Fibroblast of the conjunctiva (primary cell): ENCODE measurements at regions not wholly inside any gene's neighbourhood (a gene's known extent, or its start where the extent isn't known, plus 50 kb on each side); places are given as distances from the start of the nearest gene placed in this dataset.

Source experiments
- DNase-seq: peaks from one replicate; pipeline ENCODE4 v3.0.0-alpha.2; 2010; ENCODE audit warnings: low read depth

DNA sequence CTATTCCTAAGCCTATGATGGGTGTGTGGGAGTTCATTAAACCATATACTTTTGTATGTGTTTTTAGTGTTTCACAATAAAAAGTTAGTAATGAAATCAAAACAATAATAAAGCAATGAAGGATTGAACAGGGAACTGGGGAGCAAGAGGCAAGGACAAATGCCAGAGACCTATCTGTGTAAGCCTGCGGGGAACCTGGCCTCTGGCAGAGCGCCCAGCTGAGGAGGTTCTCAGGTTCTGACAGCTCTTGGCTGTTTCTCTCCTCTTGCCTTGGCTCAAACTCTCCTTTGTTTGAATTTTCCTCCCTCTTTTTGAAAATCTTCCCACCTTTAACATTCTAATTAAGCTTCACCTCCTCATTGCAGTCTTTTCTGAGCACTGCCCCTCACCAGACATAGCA is 200.0 kb upstream of the NCKAP5 start:
- no peak for DNase-seq

DNA sequence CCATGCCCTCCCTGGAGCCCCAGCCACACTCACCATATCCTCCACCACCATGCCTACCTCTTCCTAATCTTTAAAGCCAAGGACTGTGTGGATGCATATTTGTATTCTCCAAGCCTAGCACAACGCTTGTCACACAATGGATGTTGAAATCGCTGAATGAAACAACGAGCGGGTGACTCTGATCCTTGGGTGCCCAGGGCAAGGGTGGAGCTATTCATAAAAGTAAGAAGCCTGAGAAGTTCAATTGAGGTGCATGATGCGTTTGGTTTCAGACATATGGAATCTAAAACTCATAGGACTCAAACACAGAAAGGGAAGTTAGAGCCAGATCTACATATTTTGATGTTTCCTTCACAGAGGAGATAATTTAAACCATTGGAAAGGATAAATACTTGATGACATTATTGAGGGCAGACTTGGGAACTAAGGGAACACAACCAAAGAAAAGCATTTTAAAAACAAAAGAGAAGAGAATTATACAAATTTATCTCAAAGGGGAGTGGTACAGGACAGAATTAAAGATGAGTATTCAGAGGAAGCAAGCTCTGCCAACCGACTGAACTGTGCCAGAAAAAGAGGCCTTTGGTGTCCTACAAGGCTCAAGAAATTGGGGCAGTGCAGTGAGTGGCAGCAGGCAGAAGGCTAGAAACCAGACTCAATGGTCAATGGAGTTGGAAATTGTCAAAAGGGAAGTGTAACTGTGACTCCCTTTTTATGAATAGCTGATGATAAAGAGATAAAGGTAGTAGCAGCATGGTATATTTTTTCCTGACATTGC is 200.6 kb upstream of the NCKAP5 start:
- DNase-seq = no peak

DNA sequence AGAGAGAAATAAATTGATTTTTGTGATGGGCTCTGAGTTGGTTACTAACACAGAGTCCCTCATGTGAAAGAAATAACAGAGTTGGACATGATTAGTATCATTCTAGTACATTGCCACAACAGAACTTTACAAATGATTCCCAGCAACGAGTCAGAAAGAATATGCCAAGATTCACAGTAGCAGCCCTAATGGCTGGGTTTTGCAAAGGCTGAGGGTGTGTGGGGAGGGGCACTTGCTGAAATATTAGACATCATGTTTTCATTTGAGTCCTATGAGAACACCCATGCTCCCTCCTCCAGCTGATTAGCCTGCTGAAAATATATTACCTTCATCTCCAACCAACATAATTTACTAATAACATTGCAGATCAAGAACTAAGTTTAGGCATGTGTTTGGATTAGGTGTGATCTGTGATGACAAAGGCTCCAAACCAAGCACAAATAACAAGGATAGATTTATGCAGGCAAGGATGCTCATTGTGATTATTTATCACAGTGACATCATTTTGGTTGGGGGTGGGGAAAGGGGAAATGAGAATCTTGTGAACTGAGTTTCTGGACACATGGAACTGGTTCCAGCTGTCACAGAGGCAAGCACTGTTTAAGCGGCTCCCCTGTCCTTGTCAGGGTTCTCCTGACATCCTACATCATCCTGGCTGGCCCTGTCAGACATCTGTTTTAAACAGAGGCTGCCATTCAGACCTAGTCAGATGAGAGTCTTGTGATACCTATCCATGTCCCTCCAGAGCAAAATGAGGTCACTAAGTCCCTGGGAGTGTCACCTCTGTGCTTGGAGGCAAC is 205.8 kb upstream of the NCKAP5 start:
- no peak for DNase-seq

- no peak for DNase-seq
These were observed 206.4 kb upstream of the NCKAP5 start for GRCh38 chr2:133774654-133775015.

DNA sequence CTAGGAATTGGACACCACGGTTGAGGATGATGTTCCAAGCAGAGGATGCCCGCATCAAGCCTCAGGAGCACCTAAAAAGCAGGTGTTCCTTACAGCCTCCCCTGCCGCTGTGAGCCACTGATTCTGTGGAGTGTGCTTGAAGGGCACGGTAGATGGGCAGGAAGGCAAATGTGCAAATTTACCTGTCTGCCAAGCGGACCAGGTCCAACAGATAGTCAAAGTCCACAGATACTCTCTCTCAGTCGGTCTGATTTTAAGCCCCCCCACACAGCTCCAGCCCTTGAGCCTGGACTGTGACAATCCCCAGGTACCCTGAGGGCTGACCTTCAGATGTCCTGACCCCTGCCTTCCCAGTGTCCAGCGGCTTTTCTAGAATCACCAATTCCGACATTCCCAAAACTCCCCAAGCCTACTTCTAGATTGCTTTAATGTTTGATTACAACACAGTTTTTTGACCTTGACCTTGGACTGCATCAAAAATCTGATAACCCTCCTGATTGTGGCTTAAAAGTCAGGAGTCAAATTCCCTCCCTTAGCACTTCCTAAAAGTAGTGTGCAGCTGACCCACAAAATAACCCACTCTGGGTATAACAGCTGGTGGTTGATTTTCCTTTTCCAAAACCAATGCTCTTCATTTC is 208.8 kb upstream of the NCKAP5 start:
- no peak for DNase-seq

DNA sequence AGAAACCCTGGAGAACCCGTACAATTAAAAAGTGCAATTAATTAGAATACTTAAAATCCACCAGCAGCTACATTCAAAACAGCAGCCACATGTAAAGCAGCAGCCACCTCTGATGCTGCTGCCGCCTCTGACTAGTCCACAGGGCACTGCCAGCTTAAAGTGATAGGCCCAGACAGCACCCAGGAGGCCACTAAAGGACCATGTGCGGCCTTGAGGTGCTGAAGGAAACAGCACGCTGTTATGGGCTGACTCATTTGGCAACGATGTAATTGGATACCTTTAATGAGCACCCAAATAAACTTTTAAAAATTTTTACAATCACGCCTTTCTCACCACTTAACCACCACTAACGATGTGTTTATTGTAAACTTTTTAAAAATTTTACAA is 209.3 kb upstream of the NCKAP5 start:
- no peak for DNase-seq

GRCh38 chr2:133780099-133780996 is 212.1 kb upstream of the NCKAP5 start:
- DNase-seq = peak; percentile 64

GRCh38 chr2:133780997-133781513 is 212.8 kb upstream of the NCKAP5 start:
- DNase-seq = no peak

DNA sequence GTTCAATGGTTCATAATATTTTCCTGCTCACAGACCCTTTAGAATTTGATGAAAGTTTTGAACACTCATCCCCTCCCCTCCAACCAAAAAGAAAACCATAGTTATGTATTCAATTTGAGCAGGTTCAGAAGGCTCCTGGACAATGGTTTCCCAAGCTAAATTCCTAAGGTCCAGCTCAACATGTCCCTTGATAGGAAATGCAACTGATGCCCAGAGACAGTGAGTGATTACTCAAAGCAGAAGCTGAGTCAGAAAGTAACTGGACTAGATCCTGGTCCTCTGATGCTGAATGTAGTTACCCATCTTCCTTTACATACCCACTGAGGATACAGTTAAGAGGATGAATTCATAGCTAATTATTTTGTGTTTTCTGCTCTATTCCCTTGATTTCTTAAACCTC is 218.9 kb upstream of the NCKAP5 start:
- no peak for DNase-seq

- no peak for DNase-seq
These were observed 219.4 kb upstream of the NCKAP5 start for GRCh38 chr2:133787651-133788050.

DNA sequence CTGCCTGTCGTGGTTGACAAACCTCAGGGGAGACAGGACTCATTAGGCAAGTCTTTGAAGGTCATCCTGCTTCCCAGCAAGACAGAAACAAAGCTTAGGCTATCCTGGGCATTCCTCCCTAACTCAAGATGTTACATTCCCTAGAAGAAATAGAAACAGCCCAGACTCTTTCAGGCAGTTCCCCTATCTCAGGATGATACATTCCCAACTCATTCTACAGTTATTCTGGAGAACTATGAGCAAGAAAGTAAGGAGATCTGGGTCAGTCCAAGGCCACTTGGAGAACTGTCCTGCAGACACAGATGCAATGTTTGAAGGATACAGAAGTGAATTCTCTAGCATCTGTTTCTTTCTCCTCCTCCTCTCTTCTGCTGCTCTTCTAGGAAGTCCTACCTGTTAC is 220.1 kb upstream of the NCKAP5 start:
- no peak for DNase-seq

- DNase-seq = no peak
These were observed 221.5 kb upstream of the NCKAP5 start for GRCh38 chr2:133789743-133790142.

DNA sequence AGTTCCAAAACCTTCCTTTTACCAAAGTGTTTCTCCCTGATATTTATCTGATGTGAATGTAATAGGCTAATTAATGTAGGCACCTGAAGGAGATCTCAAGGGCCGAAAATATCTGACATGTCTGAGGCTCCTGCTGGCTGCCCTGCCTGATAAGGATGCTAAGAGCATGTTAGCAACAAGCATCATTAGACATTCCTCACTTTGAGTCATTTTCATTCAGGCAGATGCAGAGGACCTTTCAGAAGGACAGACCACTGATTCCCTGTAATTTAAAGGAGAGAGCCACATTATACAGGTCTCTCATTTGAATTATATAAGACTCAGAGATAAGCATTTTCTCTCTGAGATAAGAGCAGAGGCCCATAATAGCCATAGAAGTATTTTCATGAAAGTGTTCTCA is 222.4 kb upstream of the NCKAP5 start:
- no peak for DNase-seq

DNA sequence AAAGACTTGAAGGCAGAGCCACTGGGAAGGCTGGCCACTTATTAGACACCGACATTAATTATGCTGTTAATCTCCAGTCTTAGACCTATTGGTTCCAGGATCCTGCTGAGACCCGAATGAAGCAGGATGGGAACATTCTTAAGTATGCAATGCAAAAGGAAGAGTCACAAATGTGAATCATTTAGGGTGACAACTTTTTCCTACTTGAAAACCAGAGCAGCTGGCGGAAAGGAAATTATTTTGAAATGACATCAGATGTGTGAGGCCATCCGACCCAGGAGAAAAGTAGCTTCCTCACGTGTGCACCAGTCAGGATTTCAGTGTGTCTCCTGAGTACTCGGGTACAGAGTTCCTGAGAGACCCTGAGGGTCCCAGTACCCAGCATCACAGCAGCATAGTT is 222.9 kb upstream of the NCKAP5 start:
- no peak for DNase-seq

- no peak for DNase-seq
These were observed 224.0 kb upstream of the NCKAP5 start for GRCh38 chr2:133792223-133792622.

GRCh38 chr2:133794114-133794513 is 225.9 kb upstream of the NCKAP5 start:
- no peak for DNase-seq

- DNase-seq = no peak
These were observed 233.7 kb upstream of the NCKAP5 start for GRCh38 chr2:133801946-133802345.

DNA sequence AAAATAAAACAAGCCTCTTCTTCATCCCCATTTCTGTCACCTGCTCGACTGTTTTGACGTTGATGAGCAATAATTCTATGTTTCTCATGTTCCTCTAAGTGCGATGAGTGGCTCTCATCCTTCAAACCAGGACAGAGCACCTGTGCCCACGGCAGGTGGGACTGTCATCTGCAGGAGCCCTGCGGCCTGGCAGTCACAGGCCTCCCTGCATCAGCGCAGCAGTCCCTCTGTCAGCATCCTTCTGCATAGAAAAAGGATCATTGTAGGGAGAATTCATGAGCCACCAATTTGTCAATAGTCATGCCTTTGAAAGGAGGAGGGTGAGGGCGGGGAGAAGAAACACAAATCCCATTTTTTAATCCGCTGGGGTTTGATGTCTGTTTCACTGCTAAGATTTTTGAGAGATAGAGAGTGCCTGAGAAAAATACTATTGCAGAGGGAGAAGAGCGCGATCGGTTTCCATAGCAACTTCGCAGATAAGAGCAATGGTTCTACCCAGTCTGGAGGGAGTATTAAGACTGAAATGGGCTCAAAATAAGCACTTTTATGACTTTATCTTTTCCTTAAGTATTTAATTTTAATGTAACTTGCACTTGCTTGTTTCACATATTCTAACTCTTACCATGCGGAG is 234.3 kb upstream of the NCKAP5 start:
- DNase-seq = no peak

- DNase-seq = no peak
These were observed 238.3 kb upstream of the NCKAP5 start for GRCh38 chr2:133806564-133806963.

DNA sequence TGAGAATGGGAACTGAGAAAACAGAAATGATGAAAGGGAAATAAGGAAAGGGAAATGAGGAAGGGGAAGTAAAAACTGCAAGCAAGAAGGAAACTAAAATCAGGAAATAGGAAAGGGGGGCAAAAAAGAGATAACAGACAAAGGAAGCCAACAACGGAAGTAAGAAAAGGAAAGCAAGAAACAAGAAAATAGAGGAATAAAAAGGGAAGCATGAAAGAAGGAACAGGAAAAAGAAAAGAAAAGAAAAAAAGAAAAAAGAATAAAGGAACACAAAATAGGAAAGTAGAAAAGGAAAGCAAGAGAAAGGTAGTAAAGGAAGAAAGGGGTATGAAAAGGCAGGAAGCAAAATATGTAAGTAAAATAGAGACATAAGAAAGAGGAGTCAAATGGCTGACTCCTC is 241.2 kb upstream of the NCKAP5 start:
- no peak for DNase-seq

DNA sequence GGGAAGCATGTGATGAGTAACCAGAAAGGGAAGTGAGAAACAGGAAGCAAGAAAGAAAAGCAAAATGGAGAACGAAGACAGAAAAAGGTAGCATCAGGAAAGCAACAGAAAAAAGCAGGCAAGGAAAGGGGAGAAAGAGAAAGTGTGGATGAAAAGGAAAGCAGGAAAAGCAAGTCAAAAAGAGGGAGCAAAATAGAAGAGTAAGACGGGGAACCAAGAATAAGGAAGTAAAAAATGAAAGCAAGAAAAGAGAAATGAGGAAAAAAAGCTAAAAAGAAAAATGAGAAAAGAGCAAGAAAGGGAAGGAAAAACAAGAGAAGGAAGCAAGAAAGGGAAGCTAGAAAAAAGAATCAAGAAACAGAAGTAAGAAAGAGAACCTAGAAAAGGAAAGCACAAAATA is 242.3 kb upstream of the NCKAP5 start:
- DNase-seq = no peak
